H1 (cell line): ENCODE measurements at regions not wholly inside any gene's neighbourhood (a gene's known extent, or its start where the extent isn't known, plus 50 kb on each side); places are given as distances from the start of the nearest gene placed in this dataset.

Source experiments
- CTCF ChIA-PET: fragments of 300-600 bp; sonication (Branson Sonifier 250); formaldehyde crosslinking; loops from one replicate; lab custom pipeline; 2021; ENCODE audit not compliant: partially characterized antibody; lab: Charles Lee
- POLR2A ChIA-PET: fragments of 300-600 bp; sonication (Branson Sonifier 250); formaldehyde crosslinking; loops from one replicate; lab custom pipeline; 2021; ENCODE audit warnings: inconsistent platforms; ENCODE audit not compliant: partially characterized antibody; lab: Charles Lee
- DNase-seq, 2 experiments: peaks; one replicate each; pipeline versions ENCODE4 v3.0.0 to v3.0.0-alpha.2; 2010 to 2022; ENCODE audit warnings: low spot score in 2 of 2, low read depth in 1 of 2, mixed read lengths in 1 of 2
- FAIRE-seq: peaks from 2 replicates; lab custom pipeline; 2011; peaks lifted over from hg19 to GRCh38; lab: Jason Lieb, UNC
- H2AFZ ChIP-seq: 2 replicates; pipeline ENCODE4 v1.8.1; 2012; ENCODE audit warnings: low read length, inconsistent platforms
- H2AK5ac ChIP-seq: 2 replicates; pipeline ENCODE4 v1.6.1; 2013; ENCODE audit warnings: low read depth, low read length
- H2BK120ac ChIP-seq: replicated peaks from 2 replicates; pipeline ENCODE3; 2013; ENCODE audit warnings: low read depth, low read length, inconsistent platforms
- H2BK12ac ChIP-seq: 2 replicates; pipeline ENCODE4 v1.6.1; 2013; ENCODE audit warnings: low read depth, low read length
- H2BK15ac ChIP-seq: 2 replicates; pipeline ENCODE4 v1.6.1; 2013; ENCODE audit warnings: low read length
- H2BK20ac ChIP-seq: 2 replicates; pipeline ENCODE4 v1.6.1; 2013; ENCODE audit warnings: low read length
- H2BK5ac ChIP-seq: 2 replicates; pipeline ENCODE4 v1.6.1; 2013; ENCODE audit warnings: low read depth, low read length
- H3K14ac ChIP-seq: 2 replicates; pipeline ENCODE4 v1.6.1; 2013; ENCODE audit warnings: inconsistent platforms; ENCODE audit not compliant: insufficient read length
- H3K18ac ChIP-seq: 2 replicates; pipeline ENCODE4 v1.6.1; 2013; ENCODE audit warnings: low read length; ENCODE audit errors: extremely low read depth
- H3K23ac ChIP-seq: 2 replicates; pipeline ENCODE4 v1.6.1; 2013; ENCODE audit warnings: inconsistent platforms; ENCODE audit not compliant: insufficient read length
- H3K23me2 ChIP-seq: 2 replicates; pipeline ENCODE4 v1.6.1; 2013; ENCODE audit warnings: low read depth, low read length
- H3K27ac ChIP-seq: 2 replicates; pipeline ENCODE4 v1.6.1; 2011; ENCODE audit warnings: low read depth, low read length, inconsistent platforms
- H3K27me3 ChIP-seq, 4 experiments: replicated peaks in 1 of 4; 1 replicate in 1 of 4; 2 replicates in 3 of 4; pipeline versions ENCODE4 v1.6.1 to v1.8.1; 2011 to 2013; ENCODE audit warnings: low read length in 3 of 4, mild to moderate bottlenecking in 3 of 4, inconsistent platforms in 2 of 4, mixed read lengths in 2 of 4, moderate library complexity in 1 of 4; ENCODE audit not compliant: control insufficient read depth in 3 of 4, insufficient read depth in 3 of 4; ENCODE audit errors: extremely low read depth in 1 of 4
- H3K36me3 ChIP-seq, 4 experiments: 2 replicates each; pipeline versions ENCODE4 v1.6.1 to v1.8.1; 2011 to 2013; ENCODE audit warnings: mild to moderate bottlenecking in 4 of 4, low read length in 3 of 4, moderate library complexity in 2 of 4, control low read depth in 1 of 4, inconsistent platforms in 1 of 4; ENCODE audit not compliant: insufficient read depth in 4 of 4, control insufficient read depth in 2 of 4
- H3K4ac ChIP-seq: replicated peaks from 2 replicates; pipeline ENCODE3; 2013; ENCODE audit warnings: low read length, low read depth, mixed read lengths, inconsistent platforms; ENCODE audit not compliant: insufficient read length
- H3K4me1 ChIP-seq, 4 experiments: replicated peaks in 1 of 4; 1 replicate in 1 of 4; 2 replicates in 3 of 4; pipeline versions ENCODE4 v1.6.1 to v1.8.1; 2011 to 2013; ENCODE audit warnings: low read length in 3 of 4, inconsistent platforms in 2 of 4, mixed read lengths in 1 of 4; ENCODE audit not compliant: insufficient read depth in 4 of 4, control insufficient read depth in 3 of 4
- H3K4me2 ChIP-seq, 2 experiments: 2 replicates each; pipeline versions ENCODE4 v1.6.1 to v1.8.1; 2011 to 2013; ENCODE audit warnings: low read depth in 2 of 2, low read length in 2 of 2, control low read depth in 1 of 2, inconsistent platforms in 1 of 2, mild to moderate bottlenecking in 1 of 2; ENCODE audit not compliant: insufficient read depth in 1 of 2
- H3K4me3 ChIP-seq, 4 experiments: fragments of 200-600, 300-600 bp in 1 of 4; sonication (generic), shearing (Covaris generic), sonication (Bioruptor Twin) in 1 of 4; 2 replicates each; pipeline versions ENCODE4 v1.5.1 to v1.8.1; 2011 to 2016; ENCODE audit warnings: low read length in 4 of 4, low read depth in 3 of 4, control low read depth in 2 of 4, inconsistent platforms in 2 of 4, mild to moderate bottlenecking in 2 of 4, mixed read lengths in 1 of 4, moderate library complexity in 1 of 4; ENCODE audit not compliant: insufficient read depth in 2 of 4; ENCODE audit errors: extremely low read depth in 1 of 4
- H3K56ac ChIP-seq: replicated peaks from 2 replicates; pipeline ENCODE3; 2013; ENCODE audit warnings: low read depth, mild to moderate bottlenecking, mixed read lengths, low read length, inconsistent platforms; ENCODE audit not compliant: insufficient read length
- H3K79me1 ChIP-seq: 2 replicates; pipeline ENCODE4 v1.6.1; 2013; ENCODE audit warnings: low read depth, low read length, control low read depth
- H3K79me2 ChIP-seq, 2 experiments: 2 replicates each; pipeline versions ENCODE4 v1.6.1 to v1.8.1; 2012 to 2013; ENCODE audit warnings: low read length in 2 of 2, mild to moderate bottlenecking in 2 of 2, inconsistent platforms in 1 of 2; ENCODE audit not compliant: insufficient read depth in 2 of 2, control insufficient read depth in 1 of 2
- H3K9ac ChIP-seq, 4 experiments: replicated peaks in 1 of 4; 1 replicate in 1 of 4; 2 replicates in 3 of 4; pipeline versions ENCODE4 v1.6.1 to v1.8.1; 2011 to 2013; ENCODE audit warnings: low read depth in 3 of 4, low read length in 3 of 4, control low read depth in 2 of 4, mild to moderate bottlenecking in 2 of 4, moderate library complexity in 2 of 4, inconsistent platforms in 1 of 4; ENCODE audit errors: extremely low read depth in 1 of 4
- H3K9me3 ChIP-seq, 2 experiments: 2 replicates each; pipeline versions ENCODE4 v1.6.1 to v1.8.1; 2012 to 2013; ENCODE audit warnings: mild to moderate bottlenecking in 2 of 2, moderate library complexity in 2 of 2, control low read depth in 1 of 2, inconsistent platforms in 1 of 2, low read depth in 1 of 2, low read length in 1 of 2, mixed read lengths in 1 of 2; ENCODE audit not compliant: insufficient read depth in 2 of 2
- H4K20me1 ChIP-seq, 2 experiments: replicated peaks in 1 of 2; 2 replicates each; pipeline versions ENCODE3 to v1.8.1; 2011 to 2013; ENCODE audit warnings: inconsistent platforms in 2 of 2, low read length in 2 of 2, mild to moderate bottlenecking in 1 of 2; ENCODE audit not compliant: insufficient read depth in 2 of 2, control insufficient read depth in 1 of 2
- H4K5ac ChIP-seq: 2 replicates; pipeline ENCODE4 v1.6.1; 2013; ENCODE audit warnings: low read length, low read depth, mixed read lengths, inconsistent platforms; ENCODE audit not compliant: insufficient read length
- H4K8ac ChIP-seq: 2 replicates; pipeline ENCODE4 v1.8.0; 2013; ENCODE audit warnings: mild to moderate bottlenecking, moderate library complexity, low read length, inconsistent platforms; ENCODE audit not compliant: insufficient read depth; ENCODE audit errors: extremely low read depth
- H4K91ac ChIP-seq: replicated peaks from 2 replicates; pipeline ENCODE3; 2013; ENCODE audit warnings: low read length, mixed read lengths, inconsistent platforms; ENCODE audit not compliant: insufficient read length
- EP300 ChIP-seq, 2 experiments: IDR thresholded peaks; 1 replicate in 1 of 2; 2 replicates in 1 of 2; pipeline ENCODE4 v1.6.1; 2011 to 2012; ENCODE audit warnings: low read depth in 2 of 2, low read length in 2 of 2, mild to moderate bottlenecking in 2 of 2, borderline replicate concordance in 1 of 2, inconsistent platforms in 1 of 2, moderate library complexity in 1 of 2
- EZH2 ChIP-seq: fragments of 200-600 bp; sonication (generic); IDR thresholded peaks from 2 replicates; pipeline ENCODE4 v1.7.1; 2012; ENCODE audit warnings: low read depth, mild to moderate bottlenecking, moderate library complexity, low read length, inconsistent platforms; ENCODE audit not compliant: severe bottlenecking
- KDM1A ChIP-seq: fragments of 200-600, 300-600 bp; sonication (generic); IDR thresholded peaks from 2 replicates; pipeline ENCODE4 v1.7.1; 2016; ENCODE audit warnings: mild to moderate bottlenecking, low read length, borderline replicate concordance
- POU5F1 ChIP-seq: IDR thresholded peaks from 2 replicates; pipeline ENCODE4 v1.6.1; 2011; ENCODE audit warnings: low read depth, mild to moderate bottlenecking, low read length, moderate library complexity
- RAD21 ChIP-seq, 2 experiments: IDR thresholded peaks in 1 of 2; conservative IDR thresholded peaks in 1 of 2; 2 replicates each; pipeline ENCODE4 v1.6.1; 2011; ENCODE audit warnings: low read depth in 2 of 2, low read length in 2 of 2, improper control_type of control experiment in 1 of 2, inconsistent platforms in 1 of 2, mild to moderate bottlenecking in 1 of 2, moderate library complexity in 1 of 2
- RNF2 ChIP-seq: fragments of 200-900, 300-1000 bp; sonication (generic); IDR thresholded peaks from 2 replicates; pipeline ENCODE4 v1.7.1; 2016; ENCODE audit warnings: borderline replicate concordance, low read depth, mild to moderate bottlenecking, antibody characterized with exemption, low read length; ENCODE audit not compliant: poor library complexity, severe bottlenecking; ENCODE audit errors: missing control alignments
- RXRA ChIP-seq: IDR thresholded peaks from 2 replicates; pipeline ENCODE4 v1.6.1; 2011; ENCODE audit warnings: low read depth, mild to moderate bottlenecking, low read length, moderate library complexity; ENCODE audit not compliant: insufficient read depth
- SIRT6 ChIP-seq: IDR thresholded peaks from one replicate; pipeline ENCODE4 v1.7.1; 2012; ENCODE audit warnings: low read length, inconsistent platforms
- TCF12 ChIP-seq: IDR thresholded peaks from 2 replicates; pipeline ENCODE4 v1.6.1; 2011; ENCODE audit warnings: low read depth, mild to moderate bottlenecking, low read length
- WGBS, 2 experiments: shearing (Covaris generic) in 1 of 2; methylation state at CpG; one replicate each; pipeline versions ENCODE4 v1.1.6 to v1.1.7; 2013 to 2015; ENCODE audit warnings: low lambda C conversion rate in 2 of 2, mixed read lengths in 2 of 2, inconsistent platforms in 1 of 2, low coverage in 1 of 2, missing lambda C conversion rate in 1 of 2; ENCODE audit not compliant: insufficient replicate concordance in 2 of 2, insufficient coverage in 1 of 2, insufficient read length in 1 of 2; ENCODE audit errors: extremely low coverage in 1 of 2, missing lambda C conversion rate in 1 of 2; 5-methylcytosine and 5-hydroxymethylcytosine counted together
- TF ChIP-seq, protein P1 (sequence below), 3 experiments: IDR thresholded peaks; 1 replicate in 2 of 3; 2 replicates in 1 of 3; pipeline versions ENCODE4 v1.5.1 to v1.6.1; 2011; ENCODE audit warnings: low read length in 3 of 3, mild to moderate bottlenecking in 3 of 3, inconsistent platforms in 2 of 3, low read depth in 1 of 3, moderate library complexity in 1 of 3; ENCODE audit not compliant: insufficient read depth in 1 of 3; ENCODE audit errors: control extremely low read depth in 1 of 3

- no peak overlapping the region for H2BK12ac ChIP-seq
- no peak overlapping the region for H2BK5ac ChIP-seq
- H2AK5ac ChIP-seq = no peak overlapping the region
- no peaks in the 10 kb centered on the region for H3K27me3 ChIP-seq
- H4K5ac ChIP-seq = no peak overlapping the region
- H3K56ac ChIP-seq = no peak overlapping the region
- no peak overlapping the region for H3K9ac ChIP-seq
- H3K36me3 ChIP-seq = no peaks in the 10 kb centered on the region
- no peak overlapping the region for H3K4ac ChIP-seq
- FAIRE-seq (peak; percentile 68), DNase-seq (peak; percentile 29 to 57)
- WGBS, 2 experiments = 70% methylated on average over 1 of the region's 1 CpG; no CpG with 5 or more reads in 1 of the 2 experiments
- no peaks in the 10 kb centered on the region for H3K79me2 ChIP-seq
- no peak overlapping the region for H3K23ac ChIP-seq
- no peak overlapping the region for H3K4me3 ChIP-seq
- no peak overlapping the region for H3K4me2 ChIP-seq
- H3K9me3 ChIP-seq = 0 out of 4 replicates have a peak, but pooled peaks cover 0 to 4% of the 10 kb centered on the region in 2 experiments
- H2BK15ac ChIP-seq = no peak overlapping the region
- H2BK120ac ChIP-seq = no peak overlapping the region
- no peak overlapping the region for H2BK20ac ChIP-seq
- no peaks in the 10 kb centered on the region for H4K20me1 ChIP-seq
- no peak overlapping the region for H2AFZ ChIP-seq
- no peaks in the 10 kb centered on the region for H3K23me2 ChIP-seq
- no peaks in the 10 kb centered on the region for H3K79me1 ChIP-seq
- no peak overlapping the region for H4K91ac ChIP-seq
- no peak overlapping the region for H3K27ac ChIP-seq
- POLR2A ChIA-PET = interaction anchor here (0.6 to 0.8 kb wide), 2 partner anchors 208 to 461 kb away, joined by 3 to 4 read pairs; no protein-coding TSS in a partner anchor
- no peak overlapping the region for H3K18ac ChIP-seq
- H4K8ac ChIP-seq = no peak overlapping the region
- H3K4me1 ChIP-seq = no peaks in the 10 kb centered on the region
- CTCF ChIA-PET = interaction anchor here (0.6 to 2.1 kb wide), 27 partner anchors 11 to 1484 kb away, joined by 3 to 10 read pairs (median 4); no protein-coding TSS in a partner anchor
- no peak overlapping the region for H3K14ac ChIP-seq
- TF ChIP-seq RAD21 (IDR thresholded peaks at IDR 0.05 in 1 of 2, conservative IDR thresholded peaks at IDR 0.05 in 1 of 2; ENCODE audit: low read depth in 2 of 2, low read length in 2 of 2) = peak; percentile 89 to 93
- TF ChIP-seq, protein P1, sequence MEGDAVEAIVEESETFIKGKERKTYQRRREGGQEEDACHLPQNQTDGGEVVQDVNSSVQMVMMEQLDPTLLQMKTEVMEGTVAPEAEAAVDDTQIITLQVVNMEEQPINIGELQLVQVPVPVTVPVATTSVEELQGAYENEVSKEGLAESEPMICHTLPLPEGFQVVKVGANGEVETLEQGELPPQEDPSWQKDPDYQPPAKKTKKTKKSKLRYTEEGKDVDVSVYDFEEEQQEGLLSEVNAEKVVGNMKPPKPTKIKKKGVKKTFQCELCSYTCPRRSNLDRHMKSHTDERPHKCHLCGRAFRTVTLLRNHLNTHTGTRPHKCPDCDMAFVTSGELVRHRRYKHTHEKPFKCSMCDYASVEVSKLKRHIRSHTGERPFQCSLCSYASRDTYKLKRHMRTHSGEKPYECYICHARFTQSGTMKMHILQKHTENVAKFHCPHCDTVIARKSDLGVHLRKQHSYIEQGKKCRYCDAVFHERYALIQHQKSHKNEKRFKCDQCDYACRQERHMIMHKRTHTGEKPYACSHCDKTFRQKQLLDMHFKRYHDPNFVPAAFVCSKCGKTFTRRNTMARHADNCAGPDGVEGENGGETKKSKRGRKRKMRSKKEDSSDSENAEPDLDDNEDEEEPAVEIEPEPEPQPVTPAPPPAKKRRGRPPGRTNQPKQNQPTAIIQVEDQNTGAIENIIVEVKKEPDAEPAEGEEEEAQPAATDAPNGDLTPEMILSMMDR (IDR thresholded peaks at IDR 0.05; ENCODE audit: control extremely low read depth in 1 of 3, insufficient read depth in 1 of 3, low read depth in 1 of 3, low read length in 3 of 3) = peak; percentile 70 to 75 (median 73)
- TF ChIP-seq SIRT6 = no peak
- no peak for TF ChIP-seq RXRA
- no peak for TF ChIP-seq EZH2
- no peak for TF ChIP-seq KDM1A
- no peak for TF ChIP-seq EP300 (IDR thresholded peaks at IDR 0.05; ENCODE audit: borderline replicate concordance in 1 of 2, low read depth in 2 of 2, low read length in 2 of 2)
- TF ChIP-seq POU5F1 = no peak
- no peak for TF ChIP-seq TCF12
- no peak for TF ChIP-seq RNF2
Measured at GRCh38 chr5:32916648-32917047, 205.5 kb downstream of the NPR3 start.
